ENCODE measurements at regions not wholly inside any gene's neighbourhood (a gene's known extent, or its start where the extent isn't known, plus 50 kb on each side); places are given as distances from the start of the nearest gene placed in this dataset.

GRCh38 chr6:125434760-125435159, 133.0 kb upstream of the HDDC2 start:
- TF ChIP-seq CTCF (IDR thresholded peaks at IDR 0.05) (no peak), POLR2A (IDR thresholded peaks at IDR 0.05) (no peak)
